HUES64 (cell line): ENCODE measurements at regions not wholly inside any gene's neighbourhood (a gene's known extent, or its start where the extent isn't known, plus 50 kb on each side); places are given as distances from the start of the nearest gene placed in this dataset.
"Not testable (repeated sequence)": the region's sequence is repeated elsewhere in the genome, so short reads cannot be mapped to it uniquely, and the experiment has no call there.

Source experiments
- H3K27ac ChIP-seq: 2 replicates; pipeline ENCODE4 v1.7.0; 2013; ENCODE audit warnings: low read depth, low read length, inconsistent platforms
- H3K27me3 ChIP-seq: 2 replicates; pipeline ENCODE4 v1.6.1; 2013; ENCODE audit warnings: mild to moderate bottlenecking, low read length; ENCODE audit not compliant: insufficient read depth
- H3K36me3 ChIP-seq: 2 replicates; pipeline ENCODE4 v1.6.1; 2013; ENCODE audit warnings: mild to moderate bottlenecking, low read length; ENCODE audit not compliant: insufficient read depth
- H3K4me1 ChIP-seq: 2 replicates; pipeline ENCODE4 v1.6.1; 2013; ENCODE audit warnings: mild to moderate bottlenecking, low read length, moderate library complexity; ENCODE audit not compliant: insufficient read depth
- H3K4me3 ChIP-seq: 2 replicates; pipeline ENCODE4 v1.5.1; 2013; ENCODE audit warnings: mild to moderate bottlenecking, low read length, moderate library complexity
- H3K9ac ChIP-seq: 2 replicates; pipeline ENCODE4 v1.6.1; 2013; ENCODE audit warnings: mild to moderate bottlenecking, low read depth, low read length
- H3K9me3 ChIP-seq: 2 replicates; pipeline ENCODE4 v1.6.1; 2013; ENCODE audit warnings: low read depth, low read length; ENCODE audit not compliant: insufficient read depth
- WGBS: fragments of 150-250, 120-280 bp; methylation state at CpG from one replicate; pipeline ENCODE4 v1.1.7; 2013; ENCODE audit warnings: missing lambda C conversion rate; 5-methylcytosine and 5-hydroxymethylcytosine counted together

GRCh38 chr4:52197306-52197705 is 146.2 kb downstream of the SPATA18 start:
- WGBS: 98% methylated on average over 2 of the region's 2 CpGs
- no peak overlapping the region for H3K4me3 ChIP-seq
- no peaks in the 10 kb centered on the region for H3K27me3 ChIP-seq
- H3K9ac ChIP-seq: no peak overlapping the region
- H3K4me1 ChIP-seq: peaks cover 20% of the 10 kb centered on the region
- no peak overlapping the region for H3K27ac ChIP-seq
- H3K36me3 ChIP-seq: no peaks in the 10 kb centered on the region
- no peaks in the 10 kb centered on the region for H3K9me3 ChIP-seq

GRCh38 chr4:52198294-52198693 is 147.2 kb downstream of the SPATA18 start:
- H3K4me1 ChIP-seq: peaks cover 26% of the 10 kb centered on the region
- H3K27me3 ChIP-seq: no peaks in the 10 kb centered on the region
- no peak overlapping the region for H3K9ac ChIP-seq
- no peaks in the 10 kb centered on the region for H3K9me3 ChIP-seq
- H3K4me3 ChIP-seq: no peak overlapping the region
- H3K36me3 ChIP-seq: no peaks in the 10 kb centered on the region
- no peak overlapping the region for H3K27ac ChIP-seq

- Histone ChIP-seq H3K4me3 (no peak overlapping the region), H3K9me3 (no peaks in the 10 kb centered on the region), H3K36me3 (no peaks in the 10 kb centered on the region), H3K4me1 (peaks cover 26% of the 10 kb centered on the region), H3K27ac (no peak overlapping the region), H3K27me3 (peaks cover 4% of the 10 kb centered on the region; the same call in 1 of the 2 replicates), H3K9ac (no peak overlapping the region)
- WGBS: 97% methylated on average over 2 of the region's 3 CpGs
Measured at GRCh38 chr4:52199574-52200338, 148.7 kb downstream of the SPATA18 start.

GRCh38 chr4:52200339-52200725 is 149.2 kb downstream of the SPATA18 start:
- no peak overlapping the region for H3K4me3 ChIP-seq
- H3K36me3 ChIP-seq: no peaks in the 10 kb centered on the region
- no peaks in the 10 kb centered on the region for H3K9me3 ChIP-seq
- H3K27ac ChIP-seq: no peak overlapping the region
- 79% methylated on average over 3 of the region's 4 CpGs for WGBS
- no peak overlapping the region for H3K9ac ChIP-seq
- H3K27me3 ChIP-seq: peaks cover 4% of the 10 kb centered on the region; the same call in 1 of the 2 replicates
- H3K4me1 ChIP-seq: peaks cover 26% of the 10 kb centered on the region

GRCh38 chr4:52201715-52202114 is 150.6 kb downstream of the SPATA18 start:
- no peaks in the 10 kb centered on the region for H3K36me3 ChIP-seq
- 57% methylated on average over 1 of the region's 1 CpG for WGBS
- H3K27me3 ChIP-seq: peaks cover 4% of the 10 kb centered on the region; the same call in 1 of the 2 replicates
- no peak overlapping the region for H3K9ac ChIP-seq
- H3K9me3 ChIP-seq: no peaks in the 10 kb centered on the region
- H3K27ac ChIP-seq: no peak overlapping the region
- no peak overlapping the region for H3K4me3 ChIP-seq
- H3K4me1 ChIP-seq: peaks cover 26% of the 10 kb centered on the region

- Histone ChIP-seq H3K4me3 (no peak overlapping the region), H3K27me3 (peaks cover 4% of the 10 kb centered on the region; the same call in 1 of the 2 replicates), H3K27ac (no peak overlapping the region), H3K36me3 (no peaks in the 10 kb centered on the region), H3K9ac (no peak overlapping the region), H3K4me1 (peaks cover 26% of the 10 kb centered on the region), H3K9me3 (no peaks in the 10 kb centered on the region)
- 20% methylated on average over 4 of the region's 4 CpGs for WGBS
Measured at GRCh38 chr4:52202251-52202779, 151.2 kb downstream of the SPATA18 start.

GRCh38 chr4:52202931-52203330 is 151.8 kb downstream of the SPATA18 start:
- 76% methylated on average over 1 of the region's 1 CpG for WGBS

GRCh38 chr4:52203351-52203750 is 152.2 kb downstream of the SPATA18 start:
- Histone ChIP-seq H3K4me3 (no peak overlapping the region), H3K27me3 (peaks cover 4% of the 10 kb centered on the region; the same call in 1 of the 2 replicates), H3K36me3 (no peaks in the 10 kb centered on the region), H3K9ac (no peak overlapping the region), H3K9me3 (no peaks in the 10 kb centered on the region), H3K27ac (no peak overlapping the region), H3K4me1 (peaks cover 23% of the 10 kb centered on the region)
- WGBS: 100% methylated on average over 1 of the region's 1 CpG

More at GRCh38 chr4:52202931-52203330, 151.8 kb downstream of the SPATA18 start:
- H3K4me3 ChIP-seq: no peak overlapping the region
- peaks cover 26% of the 10 kb centered on the region for H3K4me1 ChIP-seq
- no peak overlapping the region for H3K9ac ChIP-seq
- no peaks in the 10 kb centered on the region for H3K9me3 ChIP-seq
- H3K36me3 ChIP-seq: no peaks in the 10 kb centered on the region
- no peak overlapping the region for H3K27ac ChIP-seq
- H3K27me3 ChIP-seq: peaks cover 4% of the 10 kb centered on the region; the same call in 1 of the 2 replicates

GRCh38 chr4:52204921-52205320 is 153.8 kb downstream of the SPATA18 start:
- 97% methylated on average over 3 of the region's 3 CpGs for WGBS
- no peak overlapping the region for H3K9ac ChIP-seq
- no peaks in the 10 kb centered on the region for H3K36me3 ChIP-seq
- H3K4me3 ChIP-seq: no peak overlapping the region
- H3K9me3 ChIP-seq: no peaks in the 10 kb centered on the region
- peaks cover 17% of the 10 kb centered on the region for H3K4me1 ChIP-seq
- peaks cover 4% of the 10 kb centered on the region; the same call in 1 of the 2 replicates for H3K27me3 ChIP-seq
- H3K27ac ChIP-seq: no peak overlapping the region

GRCh38 chr4:52207146-52207545 is 156.0 kb downstream of the SPATA18 start:
- not testable (repeated sequence) for H3K9me3 ChIP-seq, H3K4me3 ChIP-seq, H3K27me3 ChIP-seq, H3K36me3 ChIP-seq, H3K4me1 ChIP-seq, H3K27ac ChIP-seq, H3K9ac ChIP-seq
- 94% methylated on average over 4 of the region's 4 CpGs for WGBS

GRCh38 chr4:52212702-52213101 is 161.6 kb downstream of the SPATA18 start:
- no peak overlapping the region for H3K9ac ChIP-seq
- no peaks in the 10 kb centered on the region for H3K4me1 ChIP-seq
- H3K9me3 ChIP-seq: no peaks in the 10 kb centered on the region
- H3K4me3 ChIP-seq: no peak overlapping the region
- H3K36me3 ChIP-seq: no peaks in the 10 kb centered on the region
- H3K27me3 ChIP-seq: no peaks in the 10 kb centered on the region
- 93% methylated on average over 3 of the region's 3 CpGs for WGBS
- H3K27ac ChIP-seq: no peak overlapping the region
